ENCODE measurements at regions not wholly inside any gene's neighbourhood (a gene's known extent, or its start where the extent isn't known, plus 50 kb on each side); places are given as distances from the start of the nearest gene placed in this dataset.

DNA sequence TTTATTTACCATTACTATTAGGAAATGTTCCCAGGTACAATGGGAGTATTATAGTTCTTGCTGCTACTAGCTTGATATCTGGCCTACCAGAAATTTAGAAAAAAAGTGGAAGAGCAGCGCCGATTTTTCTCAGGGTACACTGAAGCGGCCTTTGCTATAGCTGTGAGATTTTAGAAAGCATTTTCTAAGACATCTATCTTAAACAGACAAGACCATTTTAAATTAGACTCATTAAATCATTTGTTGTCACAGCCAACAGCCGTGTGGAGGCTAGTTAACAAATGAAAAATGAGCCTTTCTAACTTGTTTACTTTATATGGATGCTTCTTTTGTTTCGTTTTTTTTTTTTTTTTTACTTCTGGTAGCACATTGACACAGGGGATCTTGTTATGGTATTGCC, 183.2 kb upstream of the ZRANB2 start:
- no peak for DNase-seq (ENCODE audit: low spot score)

DNA sequence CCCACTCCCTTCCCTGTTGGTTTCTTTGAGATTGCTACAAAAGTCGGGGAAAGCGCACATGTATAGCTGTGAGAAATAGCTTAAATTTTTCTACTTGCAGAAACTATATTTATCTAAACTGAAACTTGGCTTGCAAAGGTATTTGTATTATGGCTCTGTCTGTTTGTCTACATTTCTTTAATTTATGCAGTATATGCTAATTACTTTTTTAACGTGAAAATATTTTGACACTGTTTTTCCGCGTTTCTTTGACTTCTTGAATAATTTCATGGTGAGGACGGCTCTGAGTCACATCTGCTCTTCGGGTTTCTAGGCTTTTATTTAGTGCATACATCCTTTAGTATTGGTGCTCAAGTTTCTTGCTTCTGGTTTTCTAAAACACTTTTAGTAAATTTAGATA, 182.1 kb upstream of the ZRANB2 start:
- no peak for DNase-seq (ENCODE audit: low spot score)

DNA sequence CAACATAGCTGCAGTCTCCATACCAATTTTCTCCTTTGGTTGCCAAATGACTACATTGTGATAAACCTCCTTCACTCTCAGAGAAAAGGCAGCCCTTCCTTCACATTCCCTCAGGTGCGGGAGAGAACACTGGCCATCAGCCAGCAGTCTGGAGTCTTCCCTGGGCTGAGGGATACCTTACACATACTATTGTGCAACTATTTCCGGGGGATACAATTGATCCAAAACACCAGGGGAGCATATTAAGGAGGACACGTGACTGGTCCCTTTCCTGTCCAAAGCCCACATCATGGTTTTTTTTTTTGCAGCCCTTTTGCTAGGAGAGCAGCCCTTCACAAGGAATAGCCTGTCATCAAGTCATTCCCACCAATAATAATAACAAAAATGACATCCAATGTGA, 172.1 kb upstream of the ZRANB2 start:
- no peak for DNase-seq (ENCODE audit: low spot score)

DNA sequence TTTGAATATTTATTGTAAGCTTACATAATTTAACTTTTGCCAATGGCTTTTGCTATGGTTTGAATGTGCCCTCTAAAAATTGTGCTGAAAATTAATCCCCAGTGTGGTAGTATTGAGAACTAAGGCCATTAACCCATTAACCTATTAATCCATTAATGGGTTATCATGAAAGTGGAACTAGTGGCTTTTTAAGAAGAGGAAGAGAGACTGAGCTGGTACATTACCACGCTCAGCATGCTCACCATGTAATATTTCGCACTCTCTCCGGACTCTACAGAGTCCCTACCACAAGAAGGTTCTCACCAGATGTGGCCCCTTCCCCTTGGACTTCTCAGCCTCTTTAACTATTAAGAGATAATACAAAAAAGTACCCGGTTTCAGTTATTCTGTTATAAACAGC, 164.4 kb upstream of the ZRANB2 start:
- DNase-seq (ENCODE audit: low spot score), result no peak

DNA sequence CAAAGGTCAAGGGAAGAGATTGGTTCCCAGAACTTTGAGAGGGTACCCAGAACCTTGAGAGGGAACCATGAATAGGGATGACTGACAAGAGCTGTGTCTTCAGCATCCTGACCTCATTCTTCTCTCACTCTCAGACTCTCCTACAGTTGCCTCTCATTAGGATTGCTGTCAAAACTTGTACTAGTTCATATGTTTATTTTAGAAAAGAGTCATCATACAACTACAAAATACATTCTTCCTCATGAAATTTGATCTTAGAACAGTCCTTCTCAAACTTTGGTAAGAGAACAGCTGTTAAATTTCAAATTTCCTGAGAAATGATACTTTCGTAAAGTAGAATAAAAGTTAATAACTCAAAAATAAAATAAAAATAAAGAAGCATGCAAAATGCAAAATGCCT, 161.4 kb upstream of the ZRANB2 start:
- no peak for DNase-seq (ENCODE audit: low spot score)

DNA sequence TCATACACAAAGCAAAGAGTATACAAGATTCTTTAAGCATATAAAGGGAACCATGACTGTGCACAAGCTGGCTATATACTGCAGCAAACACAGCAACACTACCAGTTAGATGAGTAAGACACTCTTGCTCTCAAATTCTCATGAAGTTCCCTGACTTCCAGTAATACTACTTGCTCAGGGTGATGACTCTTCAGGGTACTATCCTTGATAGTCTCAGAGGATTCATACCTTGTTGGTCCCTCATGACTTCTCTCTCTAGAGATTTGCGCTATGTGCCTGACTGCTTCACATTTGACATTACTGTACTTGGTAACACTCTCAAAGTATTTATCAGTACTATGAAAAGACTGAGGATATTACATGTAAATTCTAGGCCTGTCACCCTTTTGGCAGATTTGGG, 159.8 kb upstream of the ZRANB2 start:
- no peak for DNase-seq (ENCODE audit: low spot score)

DNA sequence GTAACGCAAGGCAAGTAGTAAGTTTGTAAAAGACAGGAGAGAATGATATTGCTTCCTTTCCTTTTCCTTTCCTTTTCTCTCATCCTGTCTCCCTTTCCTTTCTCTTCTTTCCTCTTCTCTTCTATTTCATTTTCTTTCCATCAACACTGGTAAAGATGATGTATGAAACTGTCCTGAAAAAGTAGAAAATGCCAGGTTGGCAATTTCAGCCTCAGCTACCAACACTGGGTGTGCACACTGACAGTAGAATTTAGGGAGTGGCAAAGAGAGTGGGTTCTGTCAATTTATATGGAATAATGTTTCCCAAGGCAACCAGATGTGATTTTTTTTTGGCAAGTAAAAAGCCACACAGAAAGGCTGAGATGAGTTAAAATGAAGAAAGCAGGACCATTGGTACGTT, 155.7 kb upstream of the ZRANB2 start:
- DNase-seq (ENCODE audit: low spot score), result no peak

DNA sequence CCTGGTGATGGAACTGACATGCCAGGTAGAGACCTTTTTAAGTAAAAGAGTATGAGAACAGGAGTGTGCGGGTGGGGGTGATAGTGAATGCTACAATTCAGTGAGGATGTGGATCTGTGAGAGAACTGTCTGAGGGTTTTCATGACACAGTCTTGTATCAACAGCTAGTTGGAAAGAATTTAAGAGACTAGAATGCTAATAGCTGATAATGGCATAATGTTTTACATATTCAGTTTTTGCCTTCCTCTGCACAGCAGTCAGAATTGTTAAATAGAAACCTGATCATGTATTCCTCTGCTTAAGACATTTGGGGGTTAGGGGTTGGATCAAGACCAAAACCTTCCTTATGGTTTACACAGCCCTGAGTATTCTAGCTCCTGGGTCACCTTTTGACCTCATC, 152.8 kb upstream of the ZRANB2 start:
- DNase-seq (ENCODE audit: low spot score), result no peak

DNA sequence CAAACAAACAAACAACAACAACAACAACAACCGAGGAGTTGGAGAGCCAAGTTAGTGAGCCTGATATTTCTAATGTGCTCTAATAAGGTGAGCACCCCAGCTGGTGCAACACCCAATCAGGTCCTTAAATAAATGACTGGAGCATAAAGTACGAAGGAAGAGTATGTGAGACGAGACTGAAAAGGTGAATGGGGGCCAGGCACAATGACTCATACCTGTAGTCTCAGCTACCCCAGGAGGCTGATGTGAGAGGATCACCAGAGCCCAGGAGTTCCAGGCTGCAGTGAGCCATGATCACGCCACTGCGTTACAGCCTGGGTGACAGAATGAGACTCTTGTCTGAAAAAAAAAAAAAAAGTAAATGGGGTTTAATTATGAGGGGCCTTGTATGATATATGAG, 152.0 kb upstream of the ZRANB2 start:
- no peak for DNase-seq (ENCODE audit: low spot score)

DNA sequence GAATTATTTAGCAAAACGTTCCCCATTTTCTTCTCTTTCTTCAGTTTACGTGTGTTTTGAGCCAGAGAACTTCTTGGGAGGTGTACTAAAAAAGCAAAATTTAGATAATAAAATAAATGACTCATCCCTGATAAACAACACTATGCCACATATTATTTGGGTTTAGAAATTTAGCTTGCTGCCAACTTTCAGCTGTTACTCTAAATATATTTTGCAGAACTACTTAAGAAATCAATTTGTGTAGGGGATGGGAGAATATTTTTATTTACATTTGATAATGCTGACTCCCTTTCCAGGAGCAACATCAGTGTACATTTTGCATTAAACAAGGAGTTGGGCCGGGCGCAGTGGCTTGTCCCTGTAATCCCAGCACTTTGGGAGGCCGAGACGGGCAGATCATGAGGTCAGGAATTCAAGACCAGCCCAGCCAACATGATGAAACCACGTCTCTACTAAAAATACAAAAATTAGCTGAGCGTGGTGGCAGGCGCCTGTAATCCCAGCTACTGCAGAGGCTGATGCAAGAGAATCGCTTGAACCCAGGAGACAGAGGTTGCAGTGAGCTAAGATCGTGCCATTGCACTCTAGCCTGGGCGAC, 151.4 kb upstream of the ZRANB2 start:
- peak; percentile 6 for DNase-seq (ENCODE audit: low spot score)

DNA sequence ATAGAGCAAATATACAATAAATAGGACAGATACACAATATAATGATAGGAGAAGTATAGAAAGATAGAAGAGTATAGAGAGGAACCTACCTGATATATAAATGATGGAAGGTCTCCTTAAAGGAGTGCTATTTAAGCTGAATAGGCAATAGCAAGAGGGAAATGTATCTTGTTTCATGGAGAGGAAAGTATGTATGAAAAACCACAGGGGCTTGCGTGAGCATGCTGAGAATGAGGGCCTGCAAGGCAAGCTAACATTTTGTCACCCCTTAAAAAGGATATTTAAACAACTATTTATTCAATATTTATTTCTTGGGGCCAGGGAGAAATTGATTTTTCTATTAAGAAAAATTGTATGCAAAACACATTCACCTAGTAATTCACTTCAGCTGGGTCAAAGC, 150.9 kb upstream of the ZRANB2 start:
- no peak for DNase-seq (ENCODE audit: low spot score)

DNA sequence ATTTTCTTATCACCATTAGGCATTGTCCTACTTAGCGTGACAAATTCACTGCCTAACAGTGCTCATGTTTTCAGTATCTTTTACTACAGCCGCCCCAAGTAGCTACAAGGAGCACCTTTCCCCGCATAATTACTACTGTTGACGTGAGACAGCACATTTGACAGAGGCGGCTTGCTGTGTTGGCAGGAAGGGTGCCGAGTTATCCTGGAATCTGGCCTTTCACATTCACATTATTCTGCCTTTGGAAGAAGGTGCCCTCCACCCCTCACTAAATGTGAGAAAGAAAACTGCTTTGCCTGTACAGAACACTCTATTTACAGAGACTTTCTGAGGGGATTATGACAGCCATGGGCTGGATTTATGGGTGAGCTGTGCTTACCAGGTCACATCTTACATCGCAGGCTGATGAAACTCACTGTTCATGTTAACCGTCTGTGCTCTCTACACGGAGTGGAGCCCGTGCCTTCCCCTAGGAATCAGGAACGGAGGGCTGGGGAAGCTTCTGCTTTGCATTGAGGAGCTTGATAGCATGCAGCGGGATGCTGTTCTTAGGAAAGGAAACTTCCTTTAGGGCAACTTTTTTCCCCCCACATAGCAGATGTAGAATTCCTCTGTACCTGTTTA, 148.0 kb upstream of the ZRANB2 start:
- DNase-seq (ENCODE audit: low spot score), result no peak

DNA sequence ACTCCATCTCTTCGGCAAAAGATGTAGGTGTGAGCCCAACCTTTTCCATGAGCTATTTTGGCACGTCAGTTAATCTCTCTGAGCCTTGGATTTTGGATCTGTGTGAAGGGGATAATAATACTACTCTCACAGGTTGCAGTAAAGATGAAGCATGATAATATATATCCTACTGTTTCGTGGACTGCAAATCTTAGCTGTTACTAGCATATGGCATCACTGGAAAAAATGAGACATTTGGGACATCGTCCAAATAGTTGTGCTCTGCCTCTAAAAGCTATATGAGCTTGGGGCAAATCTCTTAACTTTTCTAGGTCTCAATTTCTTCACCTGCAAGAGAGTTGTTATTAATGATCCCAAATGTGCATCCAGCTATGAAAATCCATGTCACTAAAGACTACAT, 147.4 kb upstream of the ZRANB2 start:
- no peak for DNase-seq (ENCODE audit: low spot score)

DNA sequence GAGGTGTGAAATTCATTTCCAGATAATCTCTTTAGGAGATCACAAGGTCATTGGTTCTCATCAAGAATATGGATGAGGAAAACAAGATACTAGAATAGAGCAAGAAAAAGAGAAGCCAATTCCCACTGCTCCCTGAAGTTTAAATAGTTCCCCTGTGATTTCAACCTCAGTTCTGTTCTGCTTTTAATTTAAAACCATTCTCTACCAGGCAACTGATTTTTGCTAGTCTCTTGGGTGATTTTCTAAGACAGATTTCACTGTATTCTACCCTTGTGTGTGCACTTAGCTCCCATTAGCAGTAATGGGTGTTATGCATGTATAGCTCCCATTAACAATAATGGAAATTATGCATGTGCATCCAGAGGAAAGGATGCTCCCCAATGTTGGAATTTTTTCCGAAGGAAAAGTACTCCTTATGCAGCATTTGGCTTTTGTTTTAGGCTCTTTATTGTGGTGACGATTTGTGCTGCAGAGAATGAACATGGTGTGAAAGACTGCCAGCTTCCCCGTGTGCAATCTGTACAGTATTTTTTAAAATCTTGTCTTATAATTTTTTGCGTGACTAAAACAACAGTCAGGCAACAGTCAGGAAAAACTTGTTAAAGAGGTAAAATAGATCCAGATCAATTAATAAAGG, 144.0 kb upstream of the ZRANB2 start:
- DNase-seq (ENCODE audit: low spot score), result no peak

DNA sequence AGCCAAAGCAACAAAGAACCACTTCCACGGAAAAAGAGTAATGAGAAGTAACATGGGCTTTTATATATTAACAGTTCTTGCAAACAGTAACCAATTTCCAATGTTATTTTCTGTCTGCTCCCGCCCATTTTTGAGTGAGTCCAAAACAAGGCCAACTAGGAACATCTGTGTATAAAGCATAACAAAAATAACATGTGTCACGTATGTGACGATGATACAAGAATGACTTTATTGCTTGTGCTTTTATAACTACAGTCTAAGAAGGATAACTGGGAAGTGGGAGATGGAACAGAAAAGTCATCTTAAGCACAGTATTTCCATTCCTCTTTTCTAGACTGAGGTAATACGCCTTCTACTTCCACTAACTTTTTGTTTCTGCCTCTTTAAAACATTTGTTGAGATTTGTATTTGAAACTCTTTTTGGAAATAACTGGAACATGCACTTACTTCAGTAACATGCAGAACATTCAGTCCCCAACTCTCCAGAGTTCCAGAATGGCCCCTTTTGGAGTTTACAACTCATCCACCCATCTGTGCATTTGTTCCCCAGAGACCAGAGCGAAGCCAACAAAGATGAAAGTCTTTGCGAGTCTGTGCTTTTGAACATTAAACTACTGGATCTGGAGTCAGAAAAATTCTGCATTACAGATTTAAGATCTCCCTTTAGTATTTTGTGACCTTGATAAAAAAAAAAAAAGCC, 143.0 kb upstream of the ZRANB2 start:
- DNase-seq (ENCODE audit: low spot score), result no peak

DNA sequence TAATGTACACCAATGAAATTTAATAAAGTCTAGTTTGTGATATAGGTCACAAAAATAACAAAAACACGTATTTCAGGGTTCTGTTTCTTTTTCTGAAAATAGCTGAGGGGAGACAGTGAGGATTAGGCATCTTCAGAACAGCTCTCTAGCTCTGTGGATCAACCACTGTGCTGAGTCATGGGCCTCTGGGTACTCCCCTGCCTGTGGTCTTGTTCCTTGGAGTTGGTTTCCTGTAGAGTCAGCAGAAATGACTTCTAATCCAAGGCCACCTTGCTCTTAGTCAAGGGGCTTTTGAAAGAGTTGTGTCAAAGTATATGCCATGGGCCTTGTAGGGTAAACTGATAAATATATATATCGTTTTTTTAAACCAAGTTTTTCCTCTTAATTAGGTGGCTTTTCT, 141.8 kb upstream of the ZRANB2 start:
- no peak for DNase-seq (ENCODE audit: low spot score)

DNA sequence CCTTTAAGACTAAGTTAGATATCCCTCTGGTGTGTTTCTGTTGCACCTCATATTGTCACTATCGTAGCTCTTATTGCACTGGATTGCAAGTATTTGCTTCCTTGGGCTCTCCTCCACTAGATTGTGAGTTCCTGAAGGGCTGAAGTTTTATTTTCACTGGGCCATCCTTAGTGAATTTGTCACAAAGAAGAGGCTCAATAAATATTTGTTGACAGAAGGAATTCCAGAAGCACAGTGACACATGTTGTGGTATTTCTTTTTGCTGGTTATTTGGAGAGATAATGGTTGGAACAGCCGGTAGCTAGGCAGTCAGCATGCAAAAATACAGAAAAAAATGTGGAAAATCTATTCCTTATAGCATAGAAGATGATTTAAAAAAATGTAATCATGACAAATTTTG, 129.9 kb upstream of the ZRANB2 start:
- no peak for DNase-seq (ENCODE audit: low spot score)

DNA sequence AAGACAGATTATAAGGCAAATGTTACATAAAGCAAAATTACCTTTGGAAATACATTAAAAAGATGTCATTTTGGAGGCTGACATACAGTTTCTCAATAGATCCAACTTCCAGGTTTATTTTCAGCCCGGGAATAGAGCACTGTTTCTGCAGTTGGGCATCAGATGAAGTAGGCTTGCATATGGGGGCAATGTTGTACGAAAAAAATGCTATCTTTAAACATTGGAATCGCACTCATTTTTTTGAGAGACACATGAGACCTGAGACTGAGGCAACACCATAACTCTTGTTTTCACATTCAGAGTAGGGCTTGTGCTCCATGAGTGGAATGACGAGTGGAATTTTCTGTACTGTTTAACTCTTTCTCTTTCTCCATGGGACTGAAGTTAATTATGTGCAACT, 122.4 kb upstream of the ZRANB2 start:
- DNase-seq (ENCODE audit: low spot score), result no peak

DNA sequence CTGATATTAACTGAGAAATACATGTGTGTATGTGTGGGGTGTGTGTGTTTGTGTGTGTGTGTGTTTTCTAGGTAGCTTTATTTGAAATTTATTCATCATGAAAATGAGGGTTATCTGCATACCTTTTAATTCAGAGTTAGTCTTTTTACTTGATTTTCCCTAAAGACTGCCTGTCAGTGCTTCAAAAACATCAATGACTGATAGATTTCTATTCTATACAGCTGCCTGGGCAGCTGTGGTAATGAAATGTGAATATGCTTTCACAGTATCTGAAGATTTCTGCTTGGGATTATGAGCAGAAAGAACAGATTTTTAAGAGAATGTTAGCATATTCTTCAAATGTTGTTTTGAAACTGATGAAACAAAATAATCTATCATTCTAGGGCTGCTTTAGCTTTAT, 119.7 kb upstream of the ZRANB2 start:
- no peak for DNase-seq (ENCODE audit: low spot score)

DNA sequence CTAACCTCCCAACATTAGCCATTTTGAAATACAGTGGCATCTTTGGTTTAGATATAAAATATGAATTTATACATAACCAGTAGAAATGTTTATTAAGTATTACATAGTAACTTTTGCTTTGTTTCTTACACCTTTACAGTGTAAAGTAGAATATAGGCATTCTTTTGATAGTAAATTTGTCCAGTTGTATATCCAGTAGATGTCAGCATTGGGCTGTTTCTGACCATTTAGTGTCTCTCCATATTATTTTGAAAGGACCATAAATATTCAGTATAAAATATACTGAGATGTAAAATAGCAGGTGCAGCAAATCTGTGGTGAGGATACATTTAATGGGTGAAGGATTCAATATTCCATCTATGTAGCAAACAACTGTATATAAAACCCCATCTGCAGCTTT, 115.8 kb upstream of the ZRANB2 start:
- peak; percentile 52 for DNase-seq (ENCODE audit: low spot score)

DNA sequence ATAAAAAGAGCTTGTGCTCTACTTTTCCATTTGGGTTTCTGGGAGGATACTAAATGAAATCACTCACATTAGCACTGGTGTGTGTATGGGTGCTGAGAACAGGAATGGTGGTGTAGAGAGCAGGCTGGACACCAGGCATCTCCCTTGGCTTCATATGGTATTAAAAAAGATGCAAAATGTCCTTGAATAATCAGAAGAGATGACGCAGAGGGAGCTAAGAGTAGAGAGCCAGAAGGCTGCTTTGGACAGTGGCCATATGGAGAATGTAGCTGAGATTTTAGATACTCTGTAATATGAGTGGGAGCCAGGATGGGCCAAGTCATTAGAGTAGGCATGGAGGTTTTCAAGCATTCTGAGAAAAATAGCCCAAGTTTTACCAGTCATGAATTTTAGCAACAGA, 112.3 kb upstream of the ZRANB2 start:
- peak; percentile 26 for DNase-seq (ENCODE audit: low spot score)

DNA sequence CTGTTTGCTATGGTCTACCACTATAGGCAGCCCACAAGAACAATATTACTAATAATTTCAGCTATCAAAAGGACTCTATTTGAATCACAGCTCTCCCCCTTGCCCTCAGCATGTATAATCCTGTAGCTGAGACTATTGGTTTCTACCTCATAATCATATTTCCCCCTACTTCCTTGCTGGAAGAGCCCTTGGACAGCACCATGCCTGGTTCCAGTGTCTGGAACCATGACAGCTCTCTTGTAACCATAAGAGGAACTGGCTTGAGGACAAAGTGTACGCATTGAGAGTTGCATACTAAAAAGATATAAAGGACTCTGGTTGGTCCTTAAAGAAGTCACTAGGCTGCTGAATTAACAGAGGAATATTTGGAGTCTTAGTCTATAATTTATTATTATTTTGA, 110.7 kb upstream of the ZRANB2 start:
- no peak for DNase-seq (ENCODE audit: low spot score)

DNA sequence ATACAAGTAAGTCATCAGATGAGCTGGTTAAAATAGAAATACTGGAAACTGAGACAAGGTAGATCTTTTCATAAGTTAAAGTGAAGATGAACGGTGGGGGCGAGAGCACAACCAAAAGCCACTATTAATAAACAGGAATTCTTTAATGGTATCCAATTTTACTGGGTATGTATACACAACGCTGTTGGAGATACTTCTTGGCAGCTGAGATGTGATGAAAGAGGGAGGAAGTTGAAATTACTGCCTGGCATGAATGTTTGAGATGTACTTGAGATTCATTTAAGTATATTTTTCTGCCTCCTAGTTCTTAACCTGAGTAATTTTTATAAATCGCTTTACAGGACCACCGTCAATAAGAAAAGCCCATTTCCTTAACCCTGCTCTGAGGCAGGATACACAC, 110.0 kb upstream of the ZRANB2 start:
- no peak for DNase-seq (ENCODE audit: low spot score)
